Right lobe of liver (tissue), 6 donors: ENCODE measurements at regions not wholly inside any gene's neighbourhood (a gene's known extent, or its start where the extent isn't known, plus 50 kb on each side); places are given as distances from the start of the nearest gene placed in this dataset.

ENCODE experiments used
- ATAC-seq, 4 donors: fragments of 200-7000 bp; cut with Tn5 transposase; one replicate each; pipeline ENCODE4 v1.9.1; 2020; ENCODE audit warnings: mild to moderate bottlenecking in 4 of 4, moderate library complexity in 4 of 4
- DNase-seq, 3 donors: peaks; one replicate each; pipeline ENCODE4 v3.0.0-alpha.2; 2020
- H3K27ac ChIP-seq, 3 donors: fragments of 200-600 bp; one replicate each; pipeline ENCODE4 v1.8.0; 2022
- H3K27me3 ChIP-seq, 2 donors: fragments of 200-600 bp; one replicate each; pipeline ENCODE4 v1.8.0; 2022
- H3K36me3 ChIP-seq, 4 donors: fragments of 200-600 bp; sonication (generic) in 1 of 4; one replicate each; pipeline versions ENCODE4 v1.5.1 to v1.8.0; 2017 to 2022; ENCODE audit warnings: control low read depth in 1 of 4
- H3K4me1 ChIP-seq, 4 donors: fragments of 200-600 bp; sonication (generic) in 1 of 4; one replicate each; pipeline versions ENCODE4 v1.5.1 to v1.8.0; 2017 to 2022; ENCODE audit warnings: control low read depth in 1 of 4
- H3K4me3 ChIP-seq, 3 donors: fragments of 200-600 bp; one replicate each; pipeline ENCODE4 v1.8.0; 2022
- H3K9me3 ChIP-seq, 4 donors: fragments of 200-600 bp; sonication (generic) in 1 of 4; one replicate each; pipeline versions ENCODE4 v1.5.1 to v1.8.0; 2017 to 2022; ENCODE audit warnings: control low read depth in 1 of 4
- CTCF ChIP-seq, 4 donors: fragments of 200-600 bp in 3 of 4; fragments of 450-650 bp in 1 of 4; IDR thresholded peaks; one replicate each; pipeline versions ENCODE4 v1.5.1 to v1.8.0; 2016 to 2022; ENCODE audit warnings: antibody characterized with exemption in 4 of 4, mild to moderate bottlenecking in 2 of 4
- POLR2A ChIP-seq: fragments of 450-650 bp; IDR thresholded peaks from one replicate; pipeline ENCODE4 v1.6.1; 2017; ENCODE audit warnings: antibody characterized with exemption, mild to moderate bottlenecking
- WGBS: methylation state at CpG from one replicate; pipeline ENCODE4 v1.1.6; 2018; ENCODE audit warnings: low coverage, low lambda C conversion rate; ENCODE audit not compliant: insufficient coverage; ENCODE audit errors: missing lambda C conversion rate; 5-methylcytosine and 5-hydroxymethylcytosine counted together
- intact Hi-C, 2 donors: fragments of 100-400 bp; cut with DNase I; formaldehyde crosslinking; loops; one replicate each; pipeline versions ENCODE4 v1.11.2 to v1.14.1; 2022
- donor health status: DM: no; HTN: yes; CAD: no.
- donor health status: DM: no; HTN: no; CAD: no.
- donor health status: DM: no; HTN: no; CAD: no.
- donor health status: DM: no; HTN: yes; CAD: no.
- donor health status: DM: no; HTN: yes; CAD: no.

GRCh38 chr13:47841151-47841550, 159.9 kb downstream of the SUCLA2 start:
- intact Hi-C loops, result no loop called here
- ATAC-seq (no peak), DNase-seq (no peak)
- WGBS, result 78% methylated on average over 1 of the region's 4 CpGs
- H3K4me3 ChIP-seq, result no peak overlapping the region
- no peaks in the 10 kb centered on the region for H3K9me3 ChIP-seq
- H3K27me3 ChIP-seq, result no peaks in the 10 kb centered on the region
- H3K36me3 ChIP-seq, result no peaks in the 10 kb centered on the region
- TF ChIP-seq POLR2A (no peak), CTCF (IDR thresholded peaks at IDR 0.05) (no peak)
- no peaks in the 10 kb centered on the region for H3K4me1 ChIP-seq
- H3K27ac ChIP-seq, result no peak overlapping the region

GRCh38 chr13:47837906-47838305, 163.2 kb downstream of the SUCLA2 start:
- intact Hi-C loops, result no loop called here
- 82% methylated on average over 4 of the region's 4 CpGs for WGBS
- Histone ChIP-seq H3K27ac (no peak overlapping the region), H3K4me1 (no peaks in the 10 kb centered on the region), H3K36me3 (no peaks in the 10 kb centered on the region), H3K9me3 (no peaks in the 10 kb centered on the region), H3K4me3 (no peak overlapping the region), H3K27me3 (no peaks in the 10 kb centered on the region)
- no peak for TF ChIP-seq POLR2A
- no peak for TF ChIP-seq CTCF (IDR thresholded peaks at IDR 0.05)
- ATAC-seq (no peak), DNase-seq (no peak)

- intact Hi-C loops, result no loop called here
- TF ChIP-seq POLR2A, result no peak
- no peak for TF ChIP-seq CTCF (IDR thresholded peaks at IDR 0.05)
- Histone ChIP-seq H3K36me3 (no peaks in the 10 kb centered on the region), H3K9me3 (no peaks in the 10 kb centered on the region), H3K27ac (no peak overlapping the region), H3K4me3 (no peak overlapping the region), H3K4me1 (no peaks in the 10 kb centered on the region), H3K27me3 (no peaks in the 10 kb centered on the region)
- ATAC-seq (no peak), DNase-seq (no peak)
- WGBS, result 90% methylated on average over 5 of the region's 5 CpGs
These were observed 163.8 kb downstream of the SUCLA2 start for GRCh38 chr13:47837104-47837880.

DNA sequence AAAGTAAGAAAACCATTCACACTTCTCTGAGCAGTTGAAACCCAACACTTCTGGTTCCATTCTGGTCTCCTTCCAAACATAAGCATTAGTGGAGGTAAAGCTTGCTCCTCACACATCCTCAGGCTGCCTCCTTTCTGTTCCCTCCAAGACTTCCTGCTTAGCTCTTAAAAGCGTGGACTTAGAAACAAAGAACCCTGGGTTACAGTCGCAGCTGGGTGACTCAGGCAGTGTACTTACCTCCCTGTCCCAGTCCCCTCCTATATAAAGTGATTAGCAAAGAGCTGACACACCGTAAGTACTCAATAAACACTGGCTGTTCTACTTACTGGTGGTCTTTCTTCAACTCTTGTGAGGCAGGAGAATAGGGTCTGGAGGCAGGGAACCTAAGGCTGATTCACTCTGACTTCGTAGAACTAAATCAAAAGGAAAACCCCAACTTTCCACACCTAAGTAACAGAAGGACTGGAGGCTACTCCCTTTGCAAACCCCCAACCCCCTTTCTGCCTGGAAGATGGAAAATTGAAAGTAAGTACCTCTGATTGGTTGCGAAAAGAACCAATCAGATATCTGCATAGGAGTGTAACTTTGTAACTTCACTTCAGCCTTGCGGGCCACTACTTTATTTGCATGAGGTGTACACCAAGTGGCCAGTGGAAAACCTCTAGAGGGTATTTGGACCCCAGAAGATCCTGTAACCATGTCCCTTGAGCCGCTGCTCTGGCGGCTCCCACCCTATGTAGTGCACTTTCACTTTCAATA, 165.4 kb downstream of the SUCLA2 start:
- no peak for ATAC-seq
- no peaks in the 10 kb centered on the region for H3K4me1 ChIP-seq
- H3K9me3 ChIP-seq, result no peaks in the 10 kb centered on the region
- no peaks in the 10 kb centered on the region for H3K36me3 ChIP-seq
- TF ChIP-seq POLR2A (no peak), CTCF (IDR thresholded peaks at IDR 0.05) (no peak)
- intact Hi-C loops, result no loop called here
- no peak overlapping the region for H3K4me3 ChIP-seq
- no peak overlapping the region for H3K27ac ChIP-seq
- no peak for DNase-seq
- H3K27me3 ChIP-seq, result no peaks in the 10 kb centered on the region
- WGBS, result 70% methylated on average over 7 of the region's 8 CpGs
